Right lobe of liver (tissue), 4 donors: ENCODE measurements at regions not wholly inside any gene's neighbourhood (a gene's known extent, or its start where the extent isn't known, plus 50 kb on each side); places are given as distances from the start of the nearest gene placed in this dataset.

ENCODE experiments used
- POLR2A ChIP-seq: fragments of 450-650 bp; IDR thresholded peaks from one replicate; pipeline ENCODE4 v1.6.1; 2017; ENCODE audit warnings: antibody characterized with exemption, mild to moderate bottlenecking
- TF ChIP-seq, protein P1 (sequence below), 4 donors: fragments of 200-600 bp in 3 of 4; fragments of 450-650 bp in 1 of 4; IDR thresholded peaks; one replicate each; pipeline versions ENCODE4 v1.5.1 to v1.8.0; 2016 to 2022; ENCODE audit warnings: antibody characterized with exemption in 4 of 4, mild to moderate bottlenecking in 2 of 4
- donor health status: DM: no; HTN: no; CAD: no.
- donor health status: DM: no; HTN: no; CAD: no.
- donor health status: DM: no; HTN: yes; CAD: no.

DNA sequence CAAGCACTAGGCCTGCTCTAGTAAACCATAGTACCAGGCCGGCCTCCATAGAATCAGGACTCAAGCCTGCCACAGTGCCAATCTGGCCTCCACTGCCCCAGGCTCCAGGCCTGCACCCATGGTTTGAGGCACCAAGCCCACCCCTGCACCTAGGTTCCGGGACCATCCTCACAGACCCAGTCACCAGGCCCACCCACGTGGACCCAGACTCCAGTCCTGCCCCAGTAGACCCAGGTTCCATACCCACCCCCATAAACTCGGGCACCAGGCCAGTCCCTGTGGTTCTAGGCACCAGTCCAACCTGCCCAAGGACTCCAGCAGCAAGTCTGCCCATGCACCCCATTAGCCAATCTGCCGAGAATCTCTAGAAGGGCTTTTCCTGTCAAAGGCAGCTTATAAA, 501.8 kb upstream of the TMPO start:
- TF ChIP-seq, protein P1, sequence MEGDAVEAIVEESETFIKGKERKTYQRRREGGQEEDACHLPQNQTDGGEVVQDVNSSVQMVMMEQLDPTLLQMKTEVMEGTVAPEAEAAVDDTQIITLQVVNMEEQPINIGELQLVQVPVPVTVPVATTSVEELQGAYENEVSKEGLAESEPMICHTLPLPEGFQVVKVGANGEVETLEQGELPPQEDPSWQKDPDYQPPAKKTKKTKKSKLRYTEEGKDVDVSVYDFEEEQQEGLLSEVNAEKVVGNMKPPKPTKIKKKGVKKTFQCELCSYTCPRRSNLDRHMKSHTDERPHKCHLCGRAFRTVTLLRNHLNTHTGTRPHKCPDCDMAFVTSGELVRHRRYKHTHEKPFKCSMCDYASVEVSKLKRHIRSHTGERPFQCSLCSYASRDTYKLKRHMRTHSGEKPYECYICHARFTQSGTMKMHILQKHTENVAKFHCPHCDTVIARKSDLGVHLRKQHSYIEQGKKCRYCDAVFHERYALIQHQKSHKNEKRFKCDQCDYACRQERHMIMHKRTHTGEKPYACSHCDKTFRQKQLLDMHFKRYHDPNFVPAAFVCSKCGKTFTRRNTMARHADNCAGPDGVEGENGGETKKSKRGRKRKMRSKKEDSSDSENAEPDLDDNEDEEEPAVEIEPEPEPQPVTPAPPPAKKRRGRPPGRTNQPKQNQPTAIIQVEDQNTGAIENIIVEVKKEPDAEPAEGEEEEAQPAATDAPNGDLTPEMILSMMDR (IDR thresholded peaks at IDR 0.05), result no peak
- TF ChIP-seq POLR2A, result no peak
